Liver (tissue), 8 donors: ENCODE measurements at regions not wholly inside any gene's neighbourhood (a gene's known extent, or its start where the extent isn't known, plus 50 kb on each side); places are given as distances from the start of the nearest gene placed in this dataset.

Experiments
- DNase-seq: peaks from one replicate; pipeline ENCODE4 v3.0.0-alpha.2; 2017; ENCODE audit warnings: low spot score
- H3K27ac ChIP-seq, 2 donors: one replicate each; pipeline ENCODE4 v1.7.0; 2013; ENCODE audit warnings: inconsistent platforms in 2 of 2, low read length in 2 of 2, control low read depth in 1 of 2, low read depth in 1 of 2, mild to moderate bottlenecking in 1 of 2
- H3K27me3 ChIP-seq, 4 donors: one replicate each; pipeline versions ENCODE4 v1.6.1 to v1.7.0; 2013; ENCODE audit warnings: low read length in 3 of 4, inconsistent platforms in 1 of 4, mild to moderate bottlenecking in 1 of 4, moderate library complexity in 1 of 4; ENCODE audit not compliant: control insufficient read depth in 4 of 4, insufficient read depth in 4 of 4
- H3K36me3 ChIP-seq, 4 donors: one replicate each; pipeline versions ENCODE4 v1.6.1 to v1.7.0; 2013; ENCODE audit warnings: low read length in 3 of 4, mild to moderate bottlenecking in 3 of 4, low read depth in 1 of 4, moderate library complexity in 1 of 4; ENCODE audit not compliant: control insufficient read depth in 4 of 4, insufficient read depth in 3 of 4
- H3K4me1 ChIP-seq, 4 donors: one replicate each; pipeline versions ENCODE4 v1.6.1 to v1.7.0; 2013; ENCODE audit warnings: low read length in 3 of 4, mild to moderate bottlenecking in 3 of 4, moderate library complexity in 1 of 4; ENCODE audit not compliant: control insufficient read depth in 4 of 4, insufficient read depth in 4 of 4
- H3K4me3 ChIP-seq, 3 donors: one replicate each; pipeline versions ENCODE4 v1.6.1 to v1.7.0; 2013; ENCODE audit warnings: low read length in 3 of 3, control low read depth in 1 of 3, low read depth in 1 of 3, mild to moderate bottlenecking in 1 of 3
- H3K9ac ChIP-seq, 2 donors: one replicate each; pipeline ENCODE4 v1.7.0; 2013; ENCODE audit warnings: low read length in 2 of 2, mild to moderate bottlenecking in 2 of 2, moderate library complexity in 2 of 2, control low read depth in 1 of 2, low read depth in 1 of 2
- H3K9me3 ChIP-seq, 4 donors: one replicate each; pipeline versions ENCODE4 v1.6.1 to v1.7.0; 2013; ENCODE audit warnings: low read length in 3 of 4; ENCODE audit not compliant: control insufficient read depth in 4 of 4
- CTCF ChIP-seq: fragments of 150-350 bp; IDR thresholded peaks from 2 replicates; pipeline ENCODE4 v1.5.1; 2017; ENCODE audit warnings: improper control_type of control experiment, low read depth, low read length; ENCODE audit not compliant: missing input control
- EGR1 ChIP-seq, 2 donors: IDR thresholded peaks; 2 replicates each; pipeline ENCODE4 v1.6.1; 2016 to 2018; ENCODE audit warnings: antibody characterized with exemption in 2 of 2, low read depth in 2 of 2
- FOXA1 ChIP-seq: IDR thresholded peaks from 2 replicates; pipeline ENCODE4 v1.6.1; 2016; ENCODE audit warnings: antibody characterized with exemption
- FOXA2 ChIP-seq: IDR thresholded peaks from 2 replicates; pipeline ENCODE4 v1.6.1; 2016; ENCODE audit warnings: antibody characterized with exemption
- GABPA ChIP-seq, 2 donors: IDR thresholded peaks in 1 of 2; conservative IDR thresholded peaks in 1 of 2; 2 replicates each; pipeline ENCODE4 v1.6.1; 2016; ENCODE audit warnings: antibody characterized with exemption in 2 of 2, mild to moderate bottlenecking in 1 of 2, moderate library complexity in 1 of 2
- HNF4A ChIP-seq, 2 donors: conservative IDR thresholded peaks; 2 replicates each; pipeline ENCODE4 v1.6.1; 2016; ENCODE audit warnings: antibody characterized with exemption in 2 of 2, mild to moderate bottlenecking in 2 of 2
- HNF4G ChIP-seq: IDR thresholded peaks from 2 replicates; pipeline ENCODE4 v1.6.1; 2016; ENCODE audit warnings: antibody characterized with exemption
- JUND ChIP-seq, 2 donors: IDR thresholded peaks; 2 replicates each; pipeline ENCODE4 v1.6.1; 2016; ENCODE audit warnings: antibody characterized with exemption in 2 of 2
- NR2F2 ChIP-seq: IDR thresholded peaks from 2 replicates; pipeline ENCODE4 v1.6.1; 2016; ENCODE audit warnings: antibody characterized with exemption
- RAD21 ChIP-seq, 2 donors: IDR thresholded peaks; 2 replicates each; pipeline ENCODE4 v1.6.1; 2016; ENCODE audit warnings: antibody characterized with exemption in 2 of 2, mild to moderate bottlenecking in 2 of 2
- REST ChIP-seq: IDR thresholded peaks from 2 replicates; pipeline ENCODE4 v1.6.1; 2016; ENCODE audit warnings: antibody characterized with exemption, mild to moderate bottlenecking
- RXRA ChIP-seq, 2 donors: IDR thresholded peaks; 2 replicates each; pipeline ENCODE4 v1.6.1; 2017 to 2018; ENCODE audit warnings: antibody characterized with exemption in 2 of 2, mild to moderate bottlenecking in 1 of 2
- SP1 ChIP-seq: IDR thresholded peaks from 2 replicates; pipeline ENCODE4 v1.6.1; 2018; ENCODE audit warnings: antibody characterized with exemption, mild to moderate bottlenecking
- TAF1 ChIP-seq: conservative IDR thresholded peaks from 2 replicates; pipeline ENCODE4 v1.6.1; 2016; ENCODE audit warnings: antibody characterized with exemption, mild to moderate bottlenecking
- YY1 ChIP-seq: IDR thresholded peaks from 2 replicates; pipeline ENCODE4 v1.6.1; 2016; ENCODE audit warnings: antibody characterized with exemption, mild to moderate bottlenecking
- WGBS: extraction: QIAGEN DNeasy Blood & Tissue Kit; methylation state at CpG from one replicate; pipeline ENCODE4 v1.1.7; 2013; 5-methylcytosine and 5-hydroxymethylcytosine counted together
- TF ChIP-seq, protein P1 (sequence below): IDR thresholded peaks from 2 replicates; pipeline ENCODE4 v1.6.1; 2016; ENCODE audit warnings: antibody characterized with exemption
- TF ChIP-seq, protein P2 (sequence below): IDR thresholded peaks from 2 replicates; pipeline ENCODE4 v1.6.1; 2016; ENCODE audit warnings: antibody characterized with exemption
- TF ChIP-seq, protein P3 (sequence below): IDR thresholded peaks from 2 replicates; pipeline ENCODE4 v1.6.1; 2016; ENCODE audit warnings: antibody characterized with exemption
- donor health status: healthy.
- donor health status: healthy.
- donor health status: healthy.
- donor health status: healthy.
- donor health status: healthy.

GRCh38 chr18:26709897-26710296, 155.6 kb downstream of the AQP4 start:
- Histone ChIP-seq H3K27ac (no peak overlapping the region), H3K36me3 (no peaks in the 10 kb centered on the region), H3K27me3 (no peaks in the 10 kb centered on the region), H3K4me3 (no peak overlapping the region), H3K9ac (no peak overlapping the region), H3K4me1 (peaks cover 0 to 8% (median 2%) of the 10 kb centered on the region in 4 donors), H3K9me3 (no peaks in the 10 kb centered on the region)
- WGBS = 41% methylated on average over 1 of the region's 1 CpG
- DNase-seq = no peak
- TF ChIP-seq HNF4G = no peak
- peak; percentile 50 to 54 for TF ChIP-seq HNF4A (conservative IDR thresholded peaks at IDR 0.05)

GRCh38 chr18:26708806-26709716, 156.4 kb downstream of the AQP4 start:
- no peak for DNase-seq
- Histone ChIP-seq H3K9ac (no peak overlapping the region), H3K36me3 (no peaks in the 10 kb centered on the region), H3K9me3 (no peaks in the 10 kb centered on the region), H3K27me3 (no peaks in the 10 kb centered on the region), H3K27ac (no peak overlapping the region), H3K4me1 (peaks cover 0 to 8% (median 2%) of the 10 kb centered on the region in 4 donors), H3K4me3 (no peak overlapping the region)
- no peak for TF ChIP-seq REST
- no peak for TF ChIP-seq FOXA2
- TF ChIP-seq TAF1 = no peak
- TF ChIP-seq EGR1 (IDR thresholded peaks at IDR 0.05; ENCODE audit: low read depth in 2 of 2) = no peak
- TF ChIP-seq RAD21 (IDR thresholded peaks at IDR 0.05) = no peak
- TF ChIP-seq GABPA (IDR thresholded peaks at IDR 0.05 in 1 of 2, conservative IDR thresholded peaks at IDR 0.05 in 1 of 2) = no peak
- TF ChIP-seq, protein P1, sequence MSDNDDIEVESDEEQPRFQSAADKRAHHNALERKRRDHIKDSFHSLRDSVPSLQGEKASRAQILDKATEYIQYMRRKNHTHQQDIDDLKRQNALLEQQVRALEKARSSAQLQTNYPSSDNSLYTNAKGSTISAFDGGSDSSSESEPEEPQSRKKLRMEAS = no peak
- no peak for TF ChIP-seq NR2F2
- no peak for TF ChIP-seq FOXA1
- TF ChIP-seq CTCF = no peak
- TF ChIP-seq SP1 = no peak
- TF ChIP-seq RXRA (IDR thresholded peaks at IDR 0.05) = no peak
- no peak for TF ChIP-seq HNF4G
- no peak for TF ChIP-seq YY1
- TF ChIP-seq, protein P2, sequence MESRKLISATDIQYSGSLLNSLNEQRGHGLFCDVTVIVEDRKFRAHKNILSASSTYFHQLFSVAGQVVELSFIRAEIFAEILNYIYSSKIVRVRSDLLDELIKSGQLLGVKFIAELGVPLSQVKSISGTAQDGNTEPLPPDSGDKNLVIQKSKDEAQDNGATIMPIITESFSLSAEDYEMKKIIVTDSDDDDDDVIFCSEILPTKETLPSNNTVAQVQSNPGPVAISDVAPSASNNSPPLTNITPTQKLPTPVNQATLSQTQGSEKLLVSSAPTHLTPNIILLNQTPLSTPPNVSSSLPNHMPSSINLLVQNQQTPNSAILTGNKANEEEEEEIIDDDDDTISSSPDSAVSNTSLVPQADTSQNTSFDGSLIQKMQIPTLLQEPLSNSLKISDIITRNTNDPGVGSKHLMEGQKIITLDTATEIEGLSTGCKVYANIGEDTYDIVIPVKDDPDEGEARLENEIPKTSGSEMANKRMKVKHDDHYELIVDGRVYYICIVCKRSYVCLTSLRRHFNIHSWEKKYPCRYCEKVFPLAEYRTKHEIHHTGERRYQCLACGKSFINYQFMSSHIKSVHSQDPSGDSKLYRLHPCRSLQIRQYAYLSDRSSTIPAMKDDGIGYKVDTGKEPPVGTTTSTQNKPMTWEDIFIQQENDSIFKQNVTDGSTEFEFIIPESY = no peak
- no peak for TF ChIP-seq JUND (IDR thresholded peaks at IDR 0.05)
- TF ChIP-seq, protein P3, sequence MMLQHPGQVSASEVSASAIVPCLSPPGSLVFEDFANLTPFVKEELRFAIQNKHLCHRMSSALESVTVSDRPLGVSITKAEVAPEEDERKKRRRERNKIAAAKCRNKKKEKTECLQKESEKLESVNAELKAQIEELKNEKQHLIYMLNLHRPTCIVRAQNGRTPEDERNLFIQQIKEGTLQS = no peak
- TF ChIP-seq HNF4A (conservative IDR thresholded peaks at IDR 0.05) = no peak
- WGBS = 88% methylated on average over 7 of the region's 7 CpGs
